A673 (cell line): ENCODE measurements at regions not wholly inside any gene's neighbourhood (a gene's known extent, or its start where the extent isn't known, plus 50 kb on each side); places are given as distances from the start of the nearest gene placed in this dataset.
"Not testable (repeated sequence)": the region's sequence is repeated elsewhere in the genome, so short reads cannot be mapped to it uniquely, and the experiment has no call there.

Experiments used
- BruUV-seq: library from RNA; stranded (reverse); fragments of 400-500 nt; replicated peaks from 2 replicates; lab custom pipeline; 2021; lab: Mats Ljungman, UMichigan
- CTCF ChIA-PET: fragments of 300-600 bp; sonication (Branson Sonifier 250); formaldehyde crosslinking; loops from one replicate; lab custom pipeline; 2022; ENCODE audit warnings: antibody characterized with exemption; lab: Charles Lee
- POLR2A ChIA-PET: fragments of 300-600 bp; sonication (Branson Sonifier 250); formaldehyde crosslinking; loops from one replicate; lab custom pipeline; 2022; ENCODE audit warnings: antibody characterized with exemption; ENCODE audit not compliant: low non-redundant PET; lab: Charles Lee
- DNase-seq: peaks from one replicate; pipeline ENCODE4 v3.0.0-alpha.2; 2015; ENCODE audit warnings: low spot score
- H3K27ac ChIP-seq: fragments of 200-600 bp; sonication (generic); 2 replicates; pipeline ENCODE4 v1.5.1; 2016; ENCODE audit warnings: mixed run types, low read depth, mild to moderate bottlenecking, mixed read lengths, antibody characterized with exemption, low read length; ENCODE audit not compliant: poor library complexity, severe bottlenecking
- H3K27me3 ChIP-seq: fragments of 200-600 bp; sonication (generic); replicated peaks from 2 replicates; pipeline ENCODE4 v1.6.1; 2017; ENCODE audit warnings: mixed run types, low read depth, mild to moderate bottlenecking, mixed read lengths, antibody characterized with exemption, low read length; ENCODE audit not compliant: insufficient read depth, poor library complexity
- H3K36me3 ChIP-seq: fragments of 200-600 bp; sonication (generic); 2 replicates; pipeline ENCODE4 v1.6.1; 2016; ENCODE audit warnings: mixed run types, mild to moderate bottlenecking, mixed read lengths, antibody characterized with exemption, low read length; ENCODE audit not compliant: insufficient read depth, poor library complexity, severe bottlenecking
- H3K4me1 ChIP-seq: fragments of 200-600 bp; sonication (generic); 2 replicates; pipeline ENCODE4 v1.6.1; 2017; ENCODE audit warnings: mixed run types, mild to moderate bottlenecking, mixed read lengths, antibody characterized with exemption, low read length; ENCODE audit not compliant: insufficient read depth, poor library complexity, severe bottlenecking
- H3K4me3 ChIP-seq: fragments of 200-600 bp; sonication (generic); 2 replicates; pipeline ENCODE4 v1.5.1; 2016; ENCODE audit warnings: low read depth, mixed run types, mild to moderate bottlenecking, mixed read lengths, low read length; ENCODE audit not compliant: poor library complexity, severe bottlenecking
- H3K9me3 ChIP-seq: fragments of 200-600 bp; sonication (generic); 2 replicates; pipeline ENCODE4 v1.6.1; 2016; ENCODE audit warnings: mixed run types, low read depth, mild to moderate bottlenecking, mixed read lengths, antibody characterized with exemption, low read length; ENCODE audit not compliant: poor library complexity, severe bottlenecking
- intact Hi-C: fragments of 100-400 bp; cut with micrococcal nuclease; formaldehyde crosslinking; loops from one replicate; pipeline ENCODE4 v1.10.0; 2022; ENCODE audit not compliant: unreplicated experiment

GRCh38 chr2:113551637-113552318 lies 53.3 kb downstream of the FOXD4L1 start:
- H3K4me3 ChIP-seq, H3K9me3 ChIP-seq, DNase-seq, H3K36me3 ChIP-seq, CTCF ChIA-PET, intact Hi-C loops, H3K4me1 ChIP-seq, BruUV-seq, H3K27me3 ChIP-seq, H3K27ac ChIP-seq, POLR2A ChIA-PET: not testable (repeated sequence)

- H3K9me3 ChIP-seq, H3K27me3 ChIP-seq, H3K4me1 ChIP-seq, H3K27ac ChIP-seq, POLR2A ChIA-PET, CTCF ChIA-PET, H3K4me3 ChIP-seq, H3K36me3 ChIP-seq, intact Hi-C loops, DNase-seq, BruUV-seq: not testable (repeated sequence)
Observed at GRCh38 chr2:113559820-113560219, 61.4 kb downstream of the FOXD4L1 start.

GRCh38 chr2:113562662-113563061 lies 64.2 kb downstream of the FOXD4L1 start:
- DNase-seq, H3K4me1 ChIP-seq, H3K36me3 ChIP-seq, H3K27ac ChIP-seq, H3K4me3 ChIP-seq, H3K9me3 ChIP-seq, H3K27me3 ChIP-seq, CTCF ChIA-PET, intact Hi-C loops, POLR2A ChIA-PET, BruUV-seq: not testable (repeated sequence)

- H3K9me3 ChIP-seq, H3K4me3 ChIP-seq, POLR2A ChIA-PET, BruUV-seq, H3K27ac ChIP-seq, intact Hi-C loops, H3K27me3 ChIP-seq, CTCF ChIA-PET, H3K36me3 ChIP-seq, H3K4me1 ChIP-seq: not testable (repeated sequence)
- peak; percentile 12 for DNase-seq
Observed at GRCh38 chr2:113566674-113567480, 60.2 kb upstream of the RABL2A start.

- CTCF ChIA-PET, intact Hi-C loops, H3K9me3 ChIP-seq, H3K4me1 ChIP-seq, H3K27ac ChIP-seq, H3K4me3 ChIP-seq, H3K27me3 ChIP-seq, H3K36me3 ChIP-seq, DNase-seq, POLR2A ChIA-PET, BruUV-seq: not testable (repeated sequence)
Observed at GRCh38 chr2:113567481-113567849, 59.6 kb upstream of the RABL2A start.

GRCh38 chr2:113568231-113568630 lies 58.8 kb upstream of the RABL2A start:
- H3K4me1 ChIP-seq, H3K9me3 ChIP-seq, H3K27me3 ChIP-seq, H3K4me3 ChIP-seq, H3K27ac ChIP-seq, POLR2A ChIA-PET, intact Hi-C loops, DNase-seq, BruUV-seq, H3K36me3 ChIP-seq, CTCF ChIA-PET: not testable (repeated sequence)

GRCh38 chr2:113570082-113570481 lies 57.0 kb upstream of the RABL2A start:
- intact Hi-C loops: not testable (repeated sequence)

More at GRCh38 chr2:113570082-113570481, 57.0 kb upstream of the RABL2A start:
- CTCF ChIA-PET, H3K27ac ChIP-seq, H3K4me3 ChIP-seq, H3K4me1 ChIP-seq, BruUV-seq, POLR2A ChIA-PET, H3K9me3 ChIP-seq, H3K36me3 ChIP-seq, H3K27me3 ChIP-seq: not testable (repeated sequence)
- DNase-seq: peak; percentile 5
